CD14-positive monocyte (primary cell): ENCODE measurements at regions not wholly inside any gene's neighbourhood (a gene's known extent, or its start where the extent isn't known, plus 50 kb on each side); places are given as distances from the start of the nearest gene placed in this dataset.

ENCODE experiments used
- DNase-seq, 3 donors: peaks; one replicate each; pipeline ENCODE4 v3.0.0-alpha.2; 2011 to 2022
- H2AFZ ChIP-seq: 2 replicates; pipeline ENCODE4 v1.6.0; 2012; ENCODE audit warnings: mild to moderate bottlenecking, low read depth, low read length, inconsistent platforms; ENCODE audit not compliant: insufficient read depth, poor library complexity, severe bottlenecking
- H3K27ac ChIP-seq, 2 donors: 1 replicate in 1 of 2; 2 replicates in 1 of 2; pipeline ENCODE4 v1.5.1; 2012 to 2013; ENCODE audit warnings: low read length in 2 of 2, control low read depth in 1 of 2, inconsistent platforms in 1 of 2, low read depth in 1 of 2, mild to moderate bottlenecking in 1 of 2
- H3K27me3 ChIP-seq, 2 donors: one replicate each; pipeline versions ENCODE4 v1.6.0 to v1.6.1; 2011 to 2013; ENCODE audit warnings: low read length in 2 of 2; ENCODE audit not compliant: control insufficient read depth in 2 of 2, insufficient read depth in 2 of 2
- H3K36me3 ChIP-seq, 2 donors: replicated peaks in 1 of 2; 1 replicate in 1 of 2; 2 replicates in 1 of 2; pipeline versions ENCODE4 v1.5.1 to v1.6.1; 2012 to 2013; ENCODE audit warnings: low read length in 2 of 2, control low read depth in 1 of 2, inconsistent platforms in 1 of 2, mild to moderate bottlenecking in 1 of 2; ENCODE audit not compliant: insufficient read depth in 2 of 2, control insufficient read depth in 1 of 2
- H3K4me1 ChIP-seq, 2 donors: 1 replicate in 1 of 2; 2 replicates in 1 of 2; pipeline versions ENCODE4 v1.5.1 to v1.6.1; 2012 to 2013; ENCODE audit warnings: low read length in 2 of 2, control low read depth in 1 of 2, inconsistent platforms in 1 of 2, mild to moderate bottlenecking in 1 of 2, moderate library complexity in 1 of 2; ENCODE audit not compliant: insufficient read depth in 2 of 2, control insufficient read depth in 1 of 2
- H3K4me2 ChIP-seq: replicated peaks from 2 replicates; pipeline ENCODE3; 2012; ENCODE audit warnings: low read length, moderate library complexity, mild to moderate bottlenecking; ENCODE audit not compliant: poor library complexity, severe bottlenecking; ENCODE audit errors: extremely low read depth
- H3K4me3 ChIP-seq, 3 experiments: fragments of 200-600 bp in 1 of 3; sonication (generic) in 1 of 3; replicated peaks in 1 of 3; 1 replicate in 2 of 3; 2 replicates in 1 of 3; pipeline ENCODE4 v1.5.1; 2011 to 2013; ENCODE audit warnings: low read length in 3 of 3, mild to moderate bottlenecking in 3 of 3, control low read depth in 2 of 3, low read depth in 2 of 3, inconsistent platforms in 1 of 3, moderate library complexity in 1 of 3
- H3K79me2 ChIP-seq: 2 replicates; pipeline ENCODE4 v1.6.0; 2012; ENCODE audit warnings: mild to moderate bottlenecking, control low read depth, inconsistent platforms, low read length, moderate library complexity; ENCODE audit not compliant: insufficient read depth
- H3K9ac ChIP-seq: 2 replicates; pipeline ENCODE4 v1.6.0; 2017; ENCODE audit warnings: low read length, mild to moderate bottlenecking; ENCODE audit not compliant: insufficient read depth, poor library complexity, severe bottlenecking
- H3K9me3 ChIP-seq, 2 donors: replicated peaks in 1 of 2; 1 replicate in 1 of 2; 2 replicates in 1 of 2; pipeline versions ENCODE4 v1.5.1 to v1.6.1; 2012 to 2013; ENCODE audit warnings: low read length in 2 of 2, control low read depth in 1 of 2; ENCODE audit not compliant: control insufficient read depth in 1 of 2, insufficient read depth in 1 of 2
- H4K20me1 ChIP-seq: 2 replicates; pipeline ENCODE4 v1.6.0; 2012; ENCODE audit warnings: mild to moderate bottlenecking, low read length, control low read depth, moderate library complexity; ENCODE audit not compliant: insufficient read depth
- H3K27ac Mint-ChIP-seq, 7 donors: one replicate each; pipeline ENCODE4 v1.8.0; 2020; ENCODE audit warnings: mild to moderate bottlenecking in 7 of 7, mixed read lengths in 7 of 7, moderate library complexity in 6 of 7, inconsistent platforms in 2 of 7
- H3K27me3 Mint-ChIP-seq, 3 donors: one replicate each; pipeline ENCODE4 v1.8.0; 2021 to 2022; ENCODE audit warnings: low read depth in 3 of 3, mild to moderate bottlenecking in 3 of 3, mixed read lengths in 3 of 3, moderate library complexity in 3 of 3, inconsistent platforms in 1 of 3
- H3K36me3 Mint-ChIP-seq, 2 donors: one replicate each; pipeline ENCODE4 v1.8.0; 2020; ENCODE audit warnings: mixed read lengths in 2 of 2, inconsistent platforms in 1 of 2, mild to moderate bottlenecking in 1 of 2
- H3K4me1 Mint-ChIP-seq: one replicate; pipeline ENCODE4 v1.8.0; 2020; ENCODE audit warnings: mild to moderate bottlenecking, mixed read lengths
- H3K4me3 Mint-ChIP-seq, 2 donors: one replicate each; pipeline ENCODE4 v1.8.0; 2020; ENCODE audit warnings: mild to moderate bottlenecking in 2 of 2, mixed read lengths in 2 of 2, moderate library complexity in 1 of 2
- H3K9me3 Mint-ChIP-seq, 7 donors: one replicate each; pipeline ENCODE4 v1.8.0; 2020 to 2022; ENCODE audit warnings: mixed read lengths in 7 of 7, mild to moderate bottlenecking in 6 of 7, moderate library complexity in 6 of 7, inconsistent platforms in 2 of 7
- WGBS: methylation state at CpG from one replicate; pipeline ENCODE4 v1.1.5; 2013; ENCODE audit warnings: missing lambda C conversion rate; ENCODE audit not compliant: insufficient coverage; 5-methylcytosine and 5-hydroxymethylcytosine counted together
- intact Hi-C, 2 donors: fragments of 100-400 bp; cut with micrococcal nuclease; formaldehyde crosslinking; loops; one replicate each; pipeline versions ENCODE4 v1.15.0 to v1.15.1; 2023
- TF ChIP-seq, protein P1 (sequence below): fragments of 200-600 bp; IDR thresholded peaks from one replicate; pipeline ENCODE4 v1.8.0; 2022; ENCODE audit warnings: antibody characterized with exemption, mild to moderate bottlenecking

- Histone ChIP-seq H3K4me3 (no peak overlapping the region), H2AFZ (no peak overlapping the region), H3K9me3 (peaks cover 0 to 13% of the 10 kb centered on the region in 2 donors), H3K4me2 (no peak overlapping the region), H3K4me1 (no peaks in the 10 kb centered on the region), H3K27me3 (no peaks in the 10 kb centered on the region), H4K20me1 (no peaks in the 10 kb centered on the region), H3K27ac (no peak overlapping the region), H3K79me2 (no peaks in the 10 kb centered on the region), H3K36me3 (no peaks in the 10 kb centered on the region), H3K9ac (no peak overlapping the region)
- Mint-ChIP-seq H3K27ac (no peak overlapping the region), H3K4me1 (no peaks in the 10 kb centered on the region), H3K27me3 (no peaks in the 10 kb centered on the region), H3K4me3 (no peak overlapping the region), H3K9me3 (peaks cover 0 to 15% (median 3%) of the 10 kb centered on the region in 7 donors), H3K36me3 (no peaks in the 10 kb centered on the region)
- WGBS, result 69% methylated on average over 3 of the region's 6 CpGs
- intact Hi-C loops, result no loop called here
- no peak for DNase-seq
- TF ChIP-seq, protein P1, sequence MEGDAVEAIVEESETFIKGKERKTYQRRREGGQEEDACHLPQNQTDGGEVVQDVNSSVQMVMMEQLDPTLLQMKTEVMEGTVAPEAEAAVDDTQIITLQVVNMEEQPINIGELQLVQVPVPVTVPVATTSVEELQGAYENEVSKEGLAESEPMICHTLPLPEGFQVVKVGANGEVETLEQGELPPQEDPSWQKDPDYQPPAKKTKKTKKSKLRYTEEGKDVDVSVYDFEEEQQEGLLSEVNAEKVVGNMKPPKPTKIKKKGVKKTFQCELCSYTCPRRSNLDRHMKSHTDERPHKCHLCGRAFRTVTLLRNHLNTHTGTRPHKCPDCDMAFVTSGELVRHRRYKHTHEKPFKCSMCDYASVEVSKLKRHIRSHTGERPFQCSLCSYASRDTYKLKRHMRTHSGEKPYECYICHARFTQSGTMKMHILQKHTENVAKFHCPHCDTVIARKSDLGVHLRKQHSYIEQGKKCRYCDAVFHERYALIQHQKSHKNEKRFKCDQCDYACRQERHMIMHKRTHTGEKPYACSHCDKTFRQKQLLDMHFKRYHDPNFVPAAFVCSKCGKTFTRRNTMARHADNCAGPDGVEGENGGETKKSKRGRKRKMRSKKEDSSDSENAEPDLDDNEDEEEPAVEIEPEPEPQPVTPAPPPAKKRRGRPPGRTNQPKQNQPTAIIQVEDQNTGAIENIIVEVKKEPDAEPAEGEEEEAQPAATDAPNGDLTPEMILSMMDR, result no peak
These were observed 387.5 kb downstream of the PLK2 start for GRCh38 chr5:58072300-58072965.

- H4K20me1 ChIP-seq, result no peaks in the 10 kb centered on the region
- no peak for DNase-seq
- peaks cover 0 to 13% of the 10 kb centered on the region in 2 donors for H3K9me3 ChIP-seq
- H3K36me3 ChIP-seq, result no peaks in the 10 kb centered on the region
- Mint-ChIP-seq H3K4me1 (no peaks in the 10 kb centered on the region), H3K9me3 (peaks cover 0 to 15% (median 3%) of the 10 kb centered on the region in 7 donors), H3K36me3 (no peaks in the 10 kb centered on the region), H3K27ac (no peak overlapping the region), H3K4me3 (no peak overlapping the region), H3K27me3 (no peaks in the 10 kb centered on the region)
- intact Hi-C loops, result no loop called here
- no peak overlapping the region for H3K9ac ChIP-seq
- TF ChIP-seq, protein P1, result no peak
- no peaks in the 10 kb centered on the region for H3K27me3 ChIP-seq
- no peaks in the 10 kb centered on the region for H3K79me2 ChIP-seq
- H3K27ac ChIP-seq, result no peak overlapping the region
- WGBS, result 92% methylated on average over 3 of the region's 4 CpGs
- no peak overlapping the region for H3K4me3 ChIP-seq
- no peaks in the 10 kb centered on the region for H3K4me1 ChIP-seq
- H2AFZ ChIP-seq, result no peak overlapping the region
- H3K4me2 ChIP-seq, result no peak overlapping the region
These were observed 388.3 kb downstream of the PLK2 start for GRCh38 chr5:58071566-58071965.
